ENCODE measurements at regions not wholly inside any gene's neighbourhood (a gene's known extent, or its start where the extent isn't known, plus 50 kb on each side); places are given as distances from the start of the nearest gene placed in this dataset.
A peak's percentile ranks its signal among the peaks of the same experiment; 100 is the strongest.
"Not testable (repeated sequence)": the region's sequence is repeated elsewhere in the genome, so short reads cannot be mapped to it uniquely, and the experiment has no call there.

GRCh38 chr5:18354828-18355227 lies 720.6 kb downstream of the TAF11L14 start:
- DNase-seq (ENCODE audit: low spot score) = no peak

- no peak for DNase-seq (ENCODE audit: low spot score)
Observed at GRCh38 chr5:18357486-18357885, 723.2 kb downstream of the TAF11L14 start.

DNA sequence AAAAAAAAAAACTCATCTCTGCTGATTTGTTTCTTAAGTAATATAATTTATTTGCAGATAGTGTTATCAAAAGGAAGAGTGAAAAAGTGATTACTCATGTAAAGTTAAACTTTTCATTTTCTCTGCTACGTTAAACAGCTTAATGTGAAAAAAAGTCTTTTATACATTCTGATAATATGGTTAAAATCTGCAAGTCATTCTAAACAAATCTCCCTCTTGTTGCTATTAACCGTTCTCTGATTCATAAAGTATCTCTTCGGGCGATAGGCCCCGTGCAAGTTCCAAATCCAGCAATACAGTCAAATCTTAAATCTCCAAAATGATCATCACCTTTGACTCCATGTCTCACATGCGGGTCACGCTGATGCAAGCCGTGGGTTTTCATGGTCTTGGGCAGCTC lies 732.0 kb downstream of the TAF11L14 start:
- DNase-seq (ENCODE audit: low spot score) = no peak

GRCh38 chr5:18370531-18370930 lies 736.3 kb downstream of the TAF11L14 start:
- no peak for DNase-seq (ENCODE audit: low spot score)

GRCh38 chr5:18375641-18376040 lies 741.4 kb downstream of the TAF11L14 start:
- no peak for DNase-seq (ENCODE audit: low spot score)

DNA sequence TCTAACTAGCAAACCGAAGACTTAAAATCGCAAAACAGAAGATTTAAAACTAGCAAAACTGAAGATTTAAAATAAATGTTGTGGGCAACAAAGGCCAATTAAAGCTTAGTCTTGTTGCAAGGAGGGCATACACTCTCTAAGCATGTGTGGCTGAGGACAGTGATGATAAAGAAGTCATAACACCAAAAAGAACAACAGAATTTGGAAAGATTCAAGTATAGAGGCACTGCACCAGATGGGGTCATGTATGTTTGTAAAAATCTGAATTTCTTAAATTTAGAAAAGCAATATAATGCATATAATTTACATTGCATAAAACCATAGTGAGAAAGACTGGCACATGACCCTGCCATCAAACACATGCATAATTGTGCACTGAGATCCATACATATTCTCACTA lies 743.8 kb downstream of the TAF11L14 start:
- DNase-seq (ENCODE audit: low spot score) = no peak

GRCh38 chr5:18379189-18379588 lies 744.9 kb downstream of the TAF11L14 start:
- no peak for DNase-seq (ENCODE audit: low spot score)

- DNase-seq (ENCODE audit: low spot score) = no peak
Observed at GRCh38 chr5:18380729-18381362, 746.6 kb downstream of the TAF11L14 start.

DNA sequence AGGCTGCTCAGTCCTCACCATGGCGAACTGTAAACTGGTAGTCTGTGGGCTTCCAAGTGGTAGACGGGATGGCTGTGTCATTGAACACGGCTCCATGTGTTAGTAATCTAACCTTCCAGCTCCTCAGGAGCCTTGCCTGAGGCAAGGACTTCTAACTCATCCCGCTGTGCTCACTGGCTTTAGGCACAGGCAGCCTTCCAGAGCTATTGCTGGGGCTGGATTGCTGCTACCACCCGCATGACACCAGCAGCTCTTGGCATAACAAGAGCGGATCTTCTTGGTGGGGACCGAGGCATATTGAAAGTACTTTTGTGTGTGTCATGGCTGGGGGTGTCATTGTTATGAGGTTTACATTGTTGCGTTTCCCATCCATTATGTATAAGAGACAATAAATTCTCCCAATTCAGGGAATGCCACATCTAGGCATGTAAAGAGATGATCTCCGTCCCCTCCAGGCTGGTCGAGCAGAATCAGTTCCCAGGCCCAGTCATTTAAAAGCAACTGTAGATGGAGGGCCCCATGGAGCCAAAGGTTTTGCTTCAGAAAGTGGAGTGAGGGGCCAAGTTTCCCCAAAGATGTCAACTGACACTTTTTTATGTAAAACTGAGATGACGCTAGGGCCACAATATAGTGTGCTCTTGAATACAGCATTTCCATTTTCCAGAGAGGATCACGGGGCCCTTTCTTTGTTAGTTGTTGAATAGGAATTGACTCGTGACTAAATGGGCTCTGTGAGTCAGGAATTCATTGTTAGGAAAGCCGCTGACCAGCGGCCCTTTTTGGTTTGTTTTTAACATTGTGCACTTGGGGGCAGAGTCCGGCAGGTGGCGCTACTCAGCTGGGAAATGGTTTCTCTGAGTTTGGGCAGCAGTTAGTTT lies 759.5 kb downstream of the TAF11L14 start:
- peak; percentile 75 for DNase-seq (ENCODE audit: low spot score)

- no peak for DNase-seq (ENCODE audit: low spot score)
Observed at GRCh38 chr5:18394443-18394804, 760.2 kb downstream of the TAF11L14 start.

- DNase-seq (ENCODE audit: low spot score) = no peak
Observed at GRCh38 chr5:18395126-18396110, 761.2 kb downstream of the TAF11L14 start.

DNA sequence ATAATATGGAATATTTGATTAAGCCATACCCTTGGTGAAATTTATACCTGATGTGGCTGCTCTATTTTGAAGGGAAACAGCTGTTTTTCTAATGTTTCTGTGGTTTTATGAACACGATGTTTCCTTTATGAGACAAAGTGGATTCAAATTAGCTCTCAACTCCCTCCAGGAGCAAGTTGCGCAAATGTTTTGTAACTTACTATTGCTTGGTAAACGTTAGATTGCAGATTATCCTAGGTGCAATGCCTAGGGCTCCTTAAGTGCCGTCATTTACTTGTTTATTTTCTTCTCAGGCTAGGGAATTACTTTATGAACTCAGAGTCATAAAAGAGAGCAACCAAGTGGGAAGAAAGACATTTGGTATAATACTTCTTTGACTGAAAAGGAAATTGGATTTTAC lies 763.1 kb downstream of the TAF11L14 start:
- DNase-seq (ENCODE audit: low spot score) = no peak

DNA sequence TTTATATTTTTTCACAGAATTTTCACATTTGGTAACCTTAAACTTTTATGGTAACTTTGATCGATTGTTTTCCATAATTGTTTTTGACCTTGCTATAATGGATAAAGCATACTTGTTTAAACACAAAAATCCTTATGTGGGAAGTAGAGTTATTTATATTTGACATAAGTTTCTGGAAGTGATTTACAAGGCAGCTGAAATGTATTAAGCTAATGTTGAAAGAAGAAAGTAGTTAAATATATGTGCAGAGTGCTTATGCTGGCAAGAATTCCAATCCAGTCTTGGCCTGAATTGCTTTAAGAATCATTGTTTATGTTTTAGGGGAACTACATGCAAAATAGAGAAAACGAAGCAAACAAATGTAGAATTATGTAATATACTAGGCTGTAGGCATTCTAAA lies 763.6 kb downstream of the TAF11L14 start:
- DNase-seq (ENCODE audit: low spot score) = no peak

- DNase-seq (ENCODE audit: low spot score) = not testable (repeated sequence)
Observed at GRCh38 chr5:18399461-18400327, 765.4 kb downstream of the TAF11L14 start.

DNA sequence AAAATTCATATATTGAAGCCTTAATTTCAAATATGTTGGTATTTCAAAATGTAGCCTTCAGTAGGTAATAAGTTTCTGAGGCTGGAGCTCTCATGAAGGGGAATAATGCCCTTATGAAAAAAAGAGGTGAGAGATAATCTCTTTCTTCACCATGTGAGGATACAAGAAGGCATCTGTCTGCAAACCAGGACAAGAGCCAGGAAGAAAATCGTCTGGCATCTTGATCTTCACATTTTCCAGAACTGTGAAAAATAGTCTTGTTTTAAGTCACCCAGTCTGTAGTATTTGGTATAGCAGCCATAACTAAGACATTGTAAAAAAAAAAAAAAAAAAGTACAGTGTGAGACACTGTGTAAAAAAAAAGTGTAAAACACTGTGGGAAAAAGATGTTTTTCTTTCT lies 768.9 kb downstream of the TAF11L14 start:
- no peak for DNase-seq (ENCODE audit: low spot score)

GRCh38 chr5:18403941-18404438 lies 769.7 kb downstream of the TAF11L14 start:
- no peak for DNase-seq (ENCODE audit: low spot score)

DNA sequence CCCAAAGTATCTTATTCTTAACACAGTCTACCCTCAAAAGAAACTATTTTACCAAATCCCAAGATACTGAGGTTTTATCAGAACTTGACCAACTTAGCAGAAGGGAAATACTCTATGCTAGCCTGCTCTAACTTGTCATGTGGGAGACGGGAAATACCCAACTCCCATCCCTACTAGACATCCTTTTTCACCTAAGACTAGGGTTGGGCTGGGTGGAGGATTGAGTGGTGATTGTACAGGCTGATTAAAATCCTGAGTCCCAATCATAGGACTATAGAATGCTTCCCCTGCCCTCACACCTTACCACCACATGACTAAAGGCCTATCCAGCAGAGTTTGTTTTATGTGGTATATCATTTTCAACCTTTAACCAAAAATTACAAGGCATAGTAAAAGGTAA lies 786.5 kb downstream of the TAF11L14 start:
- DNase-seq (ENCODE audit: low spot score) = no peak

DNA sequence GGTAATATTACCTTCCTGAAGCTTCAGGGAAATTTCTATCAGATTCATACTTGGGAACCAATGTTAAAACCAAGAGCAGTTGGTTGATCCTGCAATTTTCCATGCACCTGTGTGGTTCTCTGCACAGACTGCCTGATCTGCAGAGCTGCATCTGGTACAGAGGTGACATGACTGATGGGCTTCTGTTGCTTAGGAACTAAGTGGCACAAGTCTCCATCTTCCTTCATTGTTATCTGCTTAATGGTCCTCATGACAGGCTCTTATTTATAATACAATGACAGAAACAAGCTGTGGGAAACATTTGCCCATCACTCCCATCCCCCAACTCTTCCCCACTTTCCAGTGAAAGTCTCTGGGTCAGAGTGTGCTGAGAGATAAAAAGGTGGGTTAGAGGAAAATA lies 799.1 kb downstream of the TAF11L14 start:
- DNase-seq (ENCODE audit: low spot score) = no peak

DNA sequence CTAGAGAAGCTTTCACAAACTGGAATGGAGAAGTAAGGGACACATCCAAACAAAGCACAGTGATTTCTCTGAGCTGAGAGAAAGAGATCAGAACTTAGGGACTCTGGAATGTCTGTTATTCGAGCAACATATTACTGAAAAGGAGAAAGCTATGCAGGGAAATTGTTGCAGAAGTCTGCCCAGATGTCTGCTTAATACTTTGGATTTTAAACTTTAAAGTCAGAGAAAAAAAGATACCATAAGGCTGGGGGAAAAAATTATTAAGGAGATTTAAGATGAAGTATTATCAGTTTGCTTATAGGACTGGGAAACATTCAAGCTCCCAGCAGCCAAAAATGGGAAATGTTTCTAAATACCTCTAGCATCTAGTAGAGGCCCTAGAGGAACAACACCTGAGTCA lies 803.9 kb downstream of the TAF11L14 start:
- no peak for DNase-seq (ENCODE audit: low spot score)

DNA sequence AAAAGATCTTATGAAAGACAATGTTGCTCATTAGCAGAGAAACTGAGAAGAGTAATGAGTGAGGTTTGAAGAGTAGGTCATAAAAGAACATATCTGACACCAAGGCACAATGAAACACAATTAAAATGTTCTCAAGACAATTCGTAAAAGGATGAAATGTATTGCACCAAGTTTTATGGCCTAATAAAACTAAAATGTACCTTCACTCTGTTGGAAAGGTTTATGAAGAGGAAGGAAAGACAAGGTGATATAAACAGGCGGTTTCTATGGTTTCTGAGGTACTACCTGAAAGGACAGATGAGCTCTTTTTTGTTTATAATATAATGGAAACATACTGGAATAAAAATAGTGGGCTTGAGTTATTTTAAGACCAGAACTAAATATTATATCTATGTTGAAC lies 821.3 kb downstream of the TAF11L14 start:
- no peak for DNase-seq (ENCODE audit: low spot score)

- no peak for DNase-seq (ENCODE audit: low spot score)
Observed at GRCh38 chr5:18457255-18457654, 823.0 kb downstream of the TAF11L14 start.
